Left ventricle myocardium inferior (tissue), 1 donor: ENCODE measurements at regions not wholly inside any gene's neighbourhood (a gene's known extent, or its start where the extent isn't known, plus 50 kb on each side); places are given as distances from the start of the nearest gene placed in this dataset.

Source experiments
- DNase-seq: peaks from one replicate; pipeline ENCODE4 v3.0.0-alpha.2; 2020
- H3K27ac ChIP-seq: fragments of 200-600 bp; replicated peaks from 2 replicates; pipeline ENCODE4 v1.8.0; 2021
- H3K27me3 ChIP-seq: fragments of 200-600 bp; 2 replicates; pipeline ENCODE4 v1.8.0; 2021; ENCODE audit warnings: low read depth
- H3K36me3 ChIP-seq: fragments of 200-600 bp; 2 replicates; pipeline ENCODE4 v1.8.0; 2021
- H3K4me1 ChIP-seq: fragments of 200-600 bp; 2 replicates; pipeline ENCODE4 v1.8.0; 2021
- H3K4me3 ChIP-seq: fragments of 200-600 bp; 2 replicates; pipeline ENCODE4 v1.8.0; 2021; ENCODE audit warnings: mild to moderate bottlenecking, moderate library complexity
- H3K9me3 ChIP-seq: fragments of 200-600 bp; replicated peaks from 2 replicates; pipeline ENCODE4 v1.8.0; 2021
- CTCF ChIP-seq: fragments of 200-600 bp; IDR thresholded peaks from 2 replicates; pipeline ENCODE4 v1.8.0; 2021; ENCODE audit warnings: antibody characterized with exemption, mild to moderate bottlenecking, borderline replicate concordance
- intact Hi-C: fragments of 100-400 bp; cut with micrococcal nuclease; formaldehyde crosslinking; loops from one replicate; pipeline ENCODE4 v1.11.0; 2022
- donor health status: DM: no; HTN: yes; CAD: no; lungs with severe emphysema.

DNA sequence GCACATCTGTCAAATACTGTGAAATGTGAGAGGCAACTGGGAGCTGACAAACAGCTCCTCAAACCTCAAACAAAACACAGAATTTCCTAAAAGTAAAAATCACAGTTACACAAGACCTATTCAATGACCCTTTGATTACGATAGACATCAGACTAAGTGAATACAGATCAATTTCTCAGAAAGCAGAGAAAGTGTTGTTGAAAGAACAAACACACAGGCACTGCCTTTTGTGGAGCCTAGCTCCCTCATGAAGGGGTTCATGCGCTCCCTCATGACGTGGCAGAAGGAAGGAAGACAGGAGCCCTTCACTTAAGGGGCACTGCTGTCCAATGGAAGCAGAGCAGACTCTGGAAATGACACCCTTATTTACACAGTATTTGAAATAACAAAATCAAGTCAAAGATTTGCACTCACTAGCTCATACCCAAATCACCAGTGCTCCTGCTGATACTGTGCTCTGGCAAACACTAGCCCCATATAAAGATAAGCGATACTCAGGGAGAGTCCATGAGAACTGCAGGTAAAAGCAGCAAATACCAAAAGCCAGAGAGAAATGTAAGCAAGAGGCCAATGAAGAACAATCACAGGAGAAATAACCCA, 144.9 kb downstream of the KLF12 start:
- intact Hi-C loops = no loop called here
- Histone ChIP-seq H3K9me3 (no peaks in the 10 kb centered on the region), H3K4me3 (no peak overlapping the region), H3K27me3 (no peaks in the 10 kb centered on the region), H3K27ac (no peak overlapping the region), H3K4me1 (peaks cover 41% of the 10 kb centered on the region), H3K36me3 (peaks cover 10% of the 10 kb centered on the region)
- DNase-seq = no peak
- TF ChIP-seq CTCF = no peak

DNA sequence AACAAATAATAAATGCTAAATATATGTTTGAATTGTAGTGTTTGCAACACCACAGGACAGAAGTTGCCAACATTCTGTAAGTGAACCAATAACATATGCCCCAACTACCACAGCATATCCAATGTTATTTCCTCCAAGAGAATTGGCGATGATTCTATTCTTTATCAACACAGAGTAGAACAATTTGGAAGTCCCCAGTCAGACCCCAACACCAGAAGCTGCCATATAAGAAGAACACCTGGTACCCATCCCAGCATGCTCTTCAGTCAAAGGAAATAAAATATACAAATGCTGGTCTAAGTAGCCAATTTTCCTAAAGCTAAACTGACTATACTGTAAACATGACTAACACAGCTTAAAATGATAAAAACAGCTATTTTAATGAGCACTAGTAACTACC, 145.7 kb downstream of the KLF12 start:
- peaks cover 50% of the 10 kb centered on the region for H3K4me1 ChIP-seq
- no peak for TF ChIP-seq CTCF
- no peak for DNase-seq
- no peaks in the 10 kb centered on the region for H3K9me3 ChIP-seq
- peaks cover 10% of the 10 kb centered on the region for H3K36me3 ChIP-seq
- no peak overlapping the region for H3K4me3 ChIP-seq
- H3K27me3 ChIP-seq = no peaks in the 10 kb centered on the region
- intact Hi-C loops = no loop called here
- H3K27ac ChIP-seq = no peak overlapping the region

GRCh38 chr13:73987618-73988017, 146.6 kb downstream of the KLF12 start:
- H3K27ac ChIP-seq = no peak overlapping the region
- H3K36me3 ChIP-seq = peaks cover 6% of the 10 kb centered on the region
- no peaks in the 10 kb centered on the region for H3K9me3 ChIP-seq
- no peak overlapping the region for H3K4me3 ChIP-seq
- H3K27me3 ChIP-seq = no peaks in the 10 kb centered on the region
- H3K4me1 ChIP-seq = peaks cover 58% of the 10 kb centered on the region
- no peak for TF ChIP-seq CTCF
- DNase-seq = no peak
- intact Hi-C loops = no loop called here

DNA sequence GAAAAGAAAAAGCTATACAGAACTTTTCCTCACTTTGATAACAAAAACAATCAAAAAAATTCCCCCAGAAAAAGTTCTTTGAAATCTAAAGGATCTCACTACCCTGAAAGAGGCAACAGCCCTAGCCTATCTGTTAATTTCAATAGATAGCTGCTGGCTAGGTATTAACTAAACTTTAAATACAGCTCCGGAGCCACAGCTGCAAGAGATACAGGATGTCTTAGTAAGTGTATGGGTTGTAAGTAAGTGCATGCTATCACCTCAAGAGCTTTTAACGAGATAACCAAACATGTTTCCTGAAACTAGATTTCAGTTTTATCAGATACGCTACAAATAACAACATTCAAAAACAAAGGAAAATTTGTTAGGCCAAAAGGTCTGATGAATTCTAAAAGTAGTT, 148.4 kb downstream of the KLF12 start:
- H3K27ac ChIP-seq = no peak overlapping the region
- TF ChIP-seq CTCF = no peak
- H3K36me3 ChIP-seq = no peaks in the 10 kb centered on the region
- intact Hi-C loops = no loop called here
- peaks cover 72% of the 10 kb centered on the region for H3K4me1 ChIP-seq
- no peaks in the 10 kb centered on the region for H3K9me3 ChIP-seq
- H3K4me3 ChIP-seq = no peak overlapping the region
- DNase-seq = no peak
- no peaks in the 10 kb centered on the region for H3K27me3 ChIP-seq

- no peak for TF ChIP-seq CTCF
- H3K27ac ChIP-seq = no peak overlapping the region
These were observed 149.1 kb downstream of the KLF12 start for GRCh38 chr13:73984949-73985691.

More at GRCh38 chr13:73984949-73985691, 149.1 kb downstream of the KLF12 start:
- DNase-seq = peak; percentile 17
- Histone ChIP-seq H3K4me1 (peaks cover 72% of the 10 kb centered on the region), H3K9me3 (no peaks in the 10 kb centered on the region), H3K27me3 (no peaks in the 10 kb centered on the region), H3K36me3 (no peaks in the 10 kb centered on the region), H3K4me3 (no peak overlapping the region)
- intact Hi-C loops = no loop called here
